8988T (cell line): ENCODE measurements at regions not wholly inside any gene's neighbourhood (a gene's known extent, or its start where the extent isn't known, plus 50 kb on each side); places are given as distances from the start of the nearest gene placed in this dataset.

ENCODE experiments used
- DNase-seq: peaks from one replicate; pipeline ENCODE4 v3.0.0; 2011

DNA sequence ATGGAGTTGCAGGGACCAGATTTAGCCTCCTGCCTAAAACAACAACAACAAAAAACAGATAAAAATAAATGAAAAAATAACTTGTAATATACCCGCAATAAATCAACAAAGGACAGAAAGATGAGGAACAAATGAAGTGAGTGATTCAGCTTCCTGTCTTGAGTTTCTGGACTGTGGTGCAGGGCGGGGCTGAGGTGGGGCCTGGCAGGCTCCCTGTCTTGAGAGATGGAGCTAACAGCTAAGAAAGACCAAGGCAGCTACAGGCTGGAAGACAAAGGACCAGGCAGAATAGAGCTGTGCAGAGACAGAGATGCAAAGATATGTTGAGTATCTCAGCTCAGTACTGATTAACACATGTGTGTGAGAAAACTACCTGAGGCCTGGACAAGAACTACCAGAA is 879.2 kb downstream of the AACS start:
- DNase-seq: no peak

- DNase-seq: no peak
Measured at GRCh38 chr12:125949471-125949870, 884.2 kb downstream of the AACS start.

GRCh38 chr12:125954362-125954761 is 889.1 kb downstream of the AACS start:
- no peak for DNase-seq

DNA sequence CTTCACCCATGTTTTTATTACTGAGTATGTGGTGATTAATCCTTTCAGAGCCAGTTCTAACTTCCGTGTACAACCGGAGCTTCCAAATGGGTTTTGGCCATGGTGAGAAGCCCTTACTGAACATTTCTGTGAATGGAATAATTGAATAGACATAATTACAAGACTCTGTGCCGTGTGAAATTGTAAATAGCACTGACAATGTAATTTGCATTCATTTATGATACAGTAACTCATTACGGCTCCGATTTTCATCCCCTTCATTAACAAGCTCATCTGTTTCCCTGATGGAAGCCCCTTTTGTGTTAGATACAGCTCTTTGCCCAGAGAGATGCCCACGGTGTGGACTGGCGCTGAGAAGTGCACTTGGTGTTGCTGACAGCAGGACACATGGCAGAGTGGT is 891.0 kb downstream of the AACS start:
- DNase-seq: no peak

- no peak for DNase-seq
Measured at GRCh38 chr12:125966641-125967040, 901.4 kb downstream of the AACS start.

DNA sequence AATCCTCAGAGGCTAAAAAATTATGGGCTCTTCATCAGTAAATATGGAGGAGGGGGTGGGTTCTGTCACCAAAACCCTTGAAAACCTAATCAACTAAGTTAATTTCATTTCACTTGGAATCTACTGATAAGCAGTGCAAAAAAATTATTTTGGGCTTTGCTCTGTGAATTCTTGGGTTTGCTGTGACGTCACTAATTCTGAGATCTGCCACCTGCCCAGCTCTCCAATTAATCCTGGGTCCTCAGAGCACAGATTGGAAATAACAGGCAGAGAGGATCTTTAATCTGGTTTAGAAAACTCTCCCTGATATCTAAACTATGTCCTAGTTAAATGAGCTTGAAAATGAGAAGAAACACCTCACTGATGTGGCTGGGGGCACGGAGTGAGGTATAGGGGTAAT is 903.2 kb downstream of the AACS start:
- DNase-seq: no peak

GRCh38 chr12:125971981-125972380 is 906.7 kb downstream of the AACS start:
- no peak for DNase-seq

DNA sequence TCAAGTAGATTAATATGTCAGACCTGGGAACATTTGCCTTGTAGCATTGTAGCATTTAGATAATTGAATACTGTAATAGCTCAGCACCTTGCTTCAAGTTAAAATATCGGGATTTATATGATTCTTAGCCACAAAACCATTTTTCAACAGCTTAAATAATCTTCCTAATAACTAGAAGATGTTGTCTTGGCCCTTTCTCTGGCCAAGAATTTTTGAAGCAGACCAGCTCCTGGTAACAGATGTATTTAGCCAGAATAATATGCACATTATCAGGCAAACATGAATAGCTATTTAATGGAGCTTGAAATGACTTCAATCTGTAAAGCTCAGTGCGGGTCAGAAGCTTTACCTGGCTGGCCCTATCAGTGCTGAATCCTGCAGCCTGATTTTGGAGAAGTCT is 913.1 kb downstream of the AACS start:
- no peak for DNase-seq

DNA sequence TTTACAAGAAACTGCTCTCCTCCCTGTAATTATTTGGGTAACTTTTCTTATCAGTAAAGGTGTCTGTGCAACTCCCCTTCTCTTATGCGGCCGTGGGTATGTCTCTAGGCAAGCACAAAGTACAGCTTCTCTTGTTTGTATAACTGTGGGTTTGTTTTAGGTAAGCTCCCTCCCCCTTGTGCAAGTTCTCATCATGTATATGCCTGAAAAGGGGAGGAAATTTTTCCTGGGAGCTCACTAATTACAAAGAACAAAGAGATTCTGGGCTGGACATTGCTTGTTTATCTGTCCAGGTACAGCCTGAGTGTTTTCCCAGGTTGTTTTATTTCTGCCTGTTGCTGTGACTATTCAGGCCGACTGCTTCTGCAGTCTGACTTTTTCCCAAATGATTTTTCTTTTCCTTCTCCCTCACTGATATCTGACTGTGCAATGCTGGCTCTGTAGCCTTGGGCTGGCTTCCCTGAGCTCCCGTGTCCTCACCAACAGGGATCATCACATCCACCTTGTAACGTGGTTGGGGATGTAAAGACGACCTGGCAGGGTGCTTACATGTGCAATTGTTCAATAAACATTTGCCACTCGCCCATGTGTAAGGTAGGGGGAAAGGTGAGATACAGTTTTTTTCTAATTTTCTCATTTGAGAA is 916.5 kb downstream of the AACS start:
- no peak for DNase-seq

GRCh38 chr12:125983094-125983783 is 918.0 kb downstream of the AACS start:
- no peak for DNase-seq

DNA sequence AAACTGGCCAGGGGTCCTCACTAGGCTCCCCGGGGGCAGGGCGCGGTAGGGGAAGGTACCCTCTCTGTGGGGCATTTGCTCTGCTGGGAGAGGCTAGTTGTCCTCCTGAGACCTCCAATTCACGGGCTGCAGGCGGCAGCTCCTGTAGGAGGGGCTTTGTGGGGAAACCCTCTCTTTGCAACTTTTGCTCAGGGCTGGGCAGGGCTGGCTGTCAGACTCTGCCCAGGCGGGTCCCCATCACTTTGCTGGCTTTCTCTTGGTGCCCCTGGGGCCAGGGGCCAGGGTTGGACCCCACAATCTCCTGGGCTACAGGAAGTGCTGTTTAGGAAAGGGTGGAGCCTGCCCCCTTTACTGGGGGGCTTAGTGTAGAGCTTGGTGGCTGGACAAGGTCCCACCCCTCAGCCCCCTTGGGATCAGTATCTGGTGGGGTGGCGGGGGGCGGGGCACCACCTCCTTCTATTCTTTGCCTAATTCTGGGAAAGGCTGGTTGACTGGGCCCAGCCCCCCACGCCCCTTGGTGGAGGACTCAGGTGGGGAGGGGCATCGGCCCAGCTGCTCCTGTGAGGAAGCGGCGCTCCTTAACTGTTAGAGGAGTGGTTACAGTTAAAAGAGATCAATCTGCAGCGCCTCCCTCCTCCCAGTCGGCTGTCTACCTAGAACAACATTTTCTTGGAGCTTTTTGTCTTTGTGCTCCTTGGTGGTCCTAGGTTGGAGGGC is 918.7 kb downstream of the AACS start:
- DNase-seq: no peak

GRCh38 chr12:125988545-125988944 is 923.3 kb downstream of the AACS start:
- DNase-seq: no peak

- no peak for DNase-seq
Measured at GRCh38 chr12:125989696-125990095, 924.5 kb downstream of the AACS start.

- DNase-seq: no peak
Measured at GRCh38 chr12:125996443-125996842, 931.2 kb downstream of the AACS start.

GRCh38 chr12:125999628-126000027 is 934.4 kb downstream of the AACS start:
- DNase-seq: no peak

DNA sequence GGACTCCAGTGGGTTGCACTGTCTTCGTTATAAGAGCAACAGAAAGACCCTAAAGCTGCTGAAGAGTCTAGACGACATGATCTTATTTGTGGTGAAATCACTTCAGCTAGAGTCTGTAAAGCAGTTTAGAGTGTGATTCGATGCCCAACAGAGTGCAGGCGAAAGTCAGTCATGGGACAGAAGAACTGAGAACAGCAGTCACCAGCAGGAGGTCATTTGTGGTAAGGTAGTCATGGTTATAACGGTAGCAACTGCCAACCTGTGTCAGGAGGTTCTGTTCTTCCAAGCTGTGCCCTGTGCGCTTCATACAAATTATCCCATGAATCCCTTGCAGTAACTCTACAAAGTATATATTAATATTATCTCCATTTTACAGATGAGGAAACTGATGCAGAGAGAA is 954.1 kb downstream of the AACS start:
- no peak for DNase-seq

DNA sequence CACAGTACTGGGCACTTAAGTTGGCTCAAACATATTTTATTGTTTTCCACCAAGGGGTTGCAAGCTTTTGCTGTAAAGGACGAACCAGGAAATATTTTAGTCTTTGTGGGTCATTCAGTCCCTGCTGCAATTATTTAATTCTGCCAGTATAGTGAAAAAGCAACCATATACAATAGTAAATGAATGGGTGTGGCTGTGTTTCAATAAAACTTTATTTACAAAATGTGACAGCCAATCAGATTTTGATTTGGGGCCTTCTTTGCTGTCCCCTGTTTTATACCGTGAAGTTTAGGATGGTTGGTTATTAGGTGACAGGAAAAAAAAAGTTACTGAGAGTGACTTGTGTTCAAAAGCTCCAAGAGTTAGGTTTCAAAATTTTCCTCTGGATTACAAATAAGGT is 956.4 kb downstream of the AACS start:
- no peak for DNase-seq

GRCh38 chr12:126027825-126028224 is 962.6 kb downstream of the AACS start:
- DNase-seq: no peak

DNA sequence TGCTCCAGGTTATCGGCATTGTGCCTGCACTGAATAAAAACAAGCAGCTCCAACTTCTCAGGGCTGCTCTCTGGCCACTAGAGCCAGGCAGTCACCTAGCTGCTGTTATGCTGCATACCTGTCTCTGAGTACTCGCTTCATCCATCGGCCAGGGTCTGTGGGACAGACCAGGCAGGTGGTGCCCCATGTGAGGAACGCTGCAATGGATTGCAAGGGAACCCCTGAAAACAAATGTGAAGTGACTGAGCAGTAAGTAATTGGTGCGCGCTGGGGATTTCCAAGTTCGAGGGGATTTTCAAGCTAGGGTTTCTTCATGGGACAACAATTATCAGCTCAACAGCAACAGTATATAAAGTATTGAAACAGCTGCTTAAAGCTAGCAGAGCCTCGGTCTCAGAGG is 965.3 kb downstream of the AACS start:
- no peak for DNase-seq

DNA sequence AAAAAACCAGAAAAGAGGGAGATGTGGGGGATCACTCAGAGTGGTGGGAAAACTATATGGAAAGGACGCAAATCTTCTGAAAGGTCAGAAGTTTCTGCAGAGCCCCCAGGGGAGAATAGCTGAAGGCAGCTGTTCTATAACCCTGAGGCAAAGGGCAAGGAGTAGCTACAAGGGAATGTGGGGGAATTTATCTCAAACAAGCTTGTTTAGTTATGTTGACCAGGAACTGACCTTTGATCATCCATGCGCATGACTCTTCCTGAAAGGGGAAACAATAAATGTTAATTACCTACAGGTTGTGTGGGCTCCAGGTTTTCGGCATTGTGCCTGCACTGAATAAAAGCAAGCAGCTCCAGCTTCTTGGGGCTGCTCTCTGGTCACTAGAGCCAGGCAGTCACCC is 968.5 kb downstream of the AACS start:
- DNase-seq: no peak

GRCh38 chr12:126036348-126036747 is 971.1 kb downstream of the AACS start:
- DNase-seq: no peak

DNA sequence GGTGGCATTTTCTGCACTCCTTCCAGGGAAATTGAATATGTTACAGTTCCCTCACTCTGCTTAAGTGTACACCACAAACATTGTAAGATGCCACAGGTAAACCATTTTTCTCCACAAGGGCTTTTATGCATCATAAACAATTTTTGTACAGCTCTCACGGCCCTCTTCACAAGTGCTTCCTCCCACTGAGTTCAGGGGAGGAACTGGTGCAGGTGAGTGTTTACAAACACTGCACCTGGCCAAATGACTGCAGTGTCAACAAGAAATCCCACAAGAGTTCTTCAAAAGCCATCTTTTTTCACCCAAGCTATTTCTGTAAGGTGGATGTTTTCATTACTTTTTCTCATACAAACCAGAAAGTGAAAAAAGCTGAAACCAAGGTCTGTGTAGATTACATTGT is 973.2 kb downstream of the AACS start:
- no peak for DNase-seq

DNA sequence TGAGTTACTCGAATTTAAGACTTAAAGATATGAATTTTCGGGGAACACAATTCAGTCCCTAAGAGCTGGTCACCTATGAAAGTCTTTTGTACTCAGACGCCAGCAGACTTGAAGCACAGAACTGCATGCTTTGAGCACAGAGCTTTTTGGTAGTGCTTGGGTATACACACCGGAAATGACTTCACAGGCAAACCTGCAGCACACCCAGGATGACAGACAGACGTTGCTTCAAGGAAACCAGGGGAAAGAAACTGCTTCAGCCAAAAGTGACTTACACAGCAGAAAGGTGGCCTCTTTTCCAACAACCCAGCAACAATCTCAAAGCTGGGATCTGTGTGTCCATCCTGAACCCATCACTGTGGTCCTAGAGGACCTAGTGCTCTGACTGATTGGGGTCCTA is 975.1 kb downstream of the AACS start:
- no peak for DNase-seq

DNA sequence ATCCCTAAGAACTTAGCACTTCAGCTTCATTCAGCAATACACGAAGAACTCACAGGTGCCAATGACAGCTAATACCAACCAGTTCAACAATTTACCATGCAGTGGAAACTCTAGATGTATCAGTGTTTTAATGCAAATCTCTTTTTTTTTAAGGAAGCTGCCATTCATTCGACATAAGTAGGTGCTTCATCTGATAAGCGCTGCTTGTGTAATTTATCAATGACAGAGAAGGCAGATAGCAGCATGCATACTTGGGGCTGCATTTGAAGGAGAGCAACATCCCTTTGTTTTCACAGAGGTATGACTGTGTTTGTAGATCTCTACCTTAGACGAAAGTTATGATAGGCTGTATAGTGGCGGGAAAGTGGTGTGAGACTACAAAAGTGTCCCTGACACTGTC is 977.1 kb downstream of the AACS start:
- no peak for DNase-seq
